GM21381 (cell line): ENCODE measurements at regions not wholly inside any gene's neighbourhood (a gene's known extent, or its start where the extent isn't known, plus 50 kb on each side); places are given as distances from the start of the nearest gene placed in this dataset.
"Not testable (repeated sequence)": the region's sequence is repeated elsewhere in the genome, so short reads cannot be mapped to it uniquely, and the experiment has no call there.

ENCODE experiments used
- ATAC-seq: cut with Tn5 transposase; IDR thresholded peaks from one replicate; pipeline ENCODE4 v1.9.1; 2021; ENCODE audit warnings: mild to moderate bottlenecking, moderate library complexity; ENCODE audit not compliant: unreplicated experiment

- ATAC-seq: no peak
Observed at GRCh38 chr16:73427164-73427563, 379.2 kb upstream of the ZFHX3 start.

- ATAC-seq: no peak
Observed at GRCh38 chr16:73426433-73427160, 378.7 kb upstream of the ZFHX3 start.

GRCh38 chr16:73420676-73421075 lies 372.7 kb upstream of the ZFHX3 start:
- ATAC-seq: no peak

- no peak for ATAC-seq
Observed at GRCh38 chr16:73420244-73420643, 372.3 kb upstream of the ZFHX3 start.

GRCh38 chr16:73418691-73419090 lies 370.8 kb upstream of the ZFHX3 start:
- no peak for ATAC-seq

- no peak for ATAC-seq
Observed at GRCh38 chr16:73418051-73418450, 370.1 kb upstream of the ZFHX3 start.

- no peak for ATAC-seq
Observed at GRCh38 chr16:73415286-73415685, 367.4 kb upstream of the ZFHX3 start.

- no peak for ATAC-seq
Observed at GRCh38 chr16:73414638-73415037, 366.7 kb upstream of the ZFHX3 start.

- no peak for ATAC-seq
Observed at GRCh38 chr16:73413830-73414190, 365.9 kb upstream of the ZFHX3 start.

GRCh38 chr16:73413091-73413829 lies 365.3 kb upstream of the ZFHX3 start:
- ATAC-seq: no peak

- no peak for ATAC-seq
Observed at GRCh38 chr16:73412416-73412815, 364.5 kb upstream of the ZFHX3 start.

GRCh38 chr16:73408716-73409115 lies 360.8 kb upstream of the ZFHX3 start:
- no peak for ATAC-seq

GRCh38 chr16:73408311-73408710 lies 360.4 kb upstream of the ZFHX3 start:
- no peak for ATAC-seq

GRCh38 chr16:73405851-73406250 lies 357.9 kb upstream of the ZFHX3 start:
- no peak for ATAC-seq

- no peak for ATAC-seq
Observed at GRCh38 chr16:73404001-73404400, 356.1 kb upstream of the ZFHX3 start.

- no peak for ATAC-seq
Observed at GRCh38 chr16:73403291-73403690, 355.4 kb upstream of the ZFHX3 start.

GRCh38 chr16:73400951-73401350 lies 353.0 kb upstream of the ZFHX3 start:
- ATAC-seq: no peak

- no peak for ATAC-seq
Observed at GRCh38 chr16:73399997-73400396, 352.1 kb upstream of the ZFHX3 start.

- ATAC-seq: no peak
Observed at GRCh38 chr16:73399486-73399885, 351.6 kb upstream of the ZFHX3 start.

GRCh38 chr16:73398604-73399003 lies 350.7 kb upstream of the ZFHX3 start:
- ATAC-seq: not testable (repeated sequence)

GRCh38 chr16:73396556-73396955 lies 348.6 kb upstream of the ZFHX3 start:
- no peak for ATAC-seq

GRCh38 chr16:73390936-73391335 lies 343.0 kb upstream of the ZFHX3 start:
- ATAC-seq: no peak

GRCh38 chr16:73390491-73390890 lies 342.6 kb upstream of the ZFHX3 start:
- ATAC-seq: no peak
